ENCODE measurements at regions not wholly inside any gene's neighbourhood (a gene's known extent, or its start where the extent isn't known, plus 50 kb on each side); places are given as distances from the start of the nearest gene placed in this dataset.

- H3K4me3 ChIP-seq (ENCODE audit: low read depth, low read length, poor library complexity, severe bottlenecking) = no peak overlapping the region
- no peak overlapping the region for H3K27ac ChIP-seq (ENCODE audit: low read depth, low read length, poor library complexity, severe bottlenecking)
- no peaks in the 10 kb centered on the region for H3K27me3 ChIP-seq (replicated peaks; ENCODE audit: insufficient read depth, low read depth, low read length, poor library complexity)
- H3K9me3 ChIP-seq (ENCODE audit: low read depth, low read length, poor library complexity, severe bottlenecking) = no peaks in the 10 kb centered on the region
- no TSS peak for BruUV-seq (replicated peaks)
- intact Hi-C loops (cut with micrococcal nuclease; ENCODE audit: unreplicated experiment) = no loop called here
- CTCF ChIA-PET = no interaction called here
- no peak for DNase-seq (ENCODE audit: low spot score)
- no peaks in the 10 kb centered on the region for H3K4me1 ChIP-seq (ENCODE audit: insufficient read depth, low read length, poor library complexity, severe bottlenecking)
- H3K36me3 ChIP-seq (ENCODE audit: insufficient read depth, low read length, poor library complexity, severe bottlenecking) = no peaks in the 10 kb centered on the region
- no peak for TF ChIP-seq EZH2 (IDR thresholded peaks at IDR 0.05; ENCODE audit: borderline replicate concordance, low read depth, low read length, poor library complexity, severe bottlenecking)
- TF ChIP-seq, protein P1, sequence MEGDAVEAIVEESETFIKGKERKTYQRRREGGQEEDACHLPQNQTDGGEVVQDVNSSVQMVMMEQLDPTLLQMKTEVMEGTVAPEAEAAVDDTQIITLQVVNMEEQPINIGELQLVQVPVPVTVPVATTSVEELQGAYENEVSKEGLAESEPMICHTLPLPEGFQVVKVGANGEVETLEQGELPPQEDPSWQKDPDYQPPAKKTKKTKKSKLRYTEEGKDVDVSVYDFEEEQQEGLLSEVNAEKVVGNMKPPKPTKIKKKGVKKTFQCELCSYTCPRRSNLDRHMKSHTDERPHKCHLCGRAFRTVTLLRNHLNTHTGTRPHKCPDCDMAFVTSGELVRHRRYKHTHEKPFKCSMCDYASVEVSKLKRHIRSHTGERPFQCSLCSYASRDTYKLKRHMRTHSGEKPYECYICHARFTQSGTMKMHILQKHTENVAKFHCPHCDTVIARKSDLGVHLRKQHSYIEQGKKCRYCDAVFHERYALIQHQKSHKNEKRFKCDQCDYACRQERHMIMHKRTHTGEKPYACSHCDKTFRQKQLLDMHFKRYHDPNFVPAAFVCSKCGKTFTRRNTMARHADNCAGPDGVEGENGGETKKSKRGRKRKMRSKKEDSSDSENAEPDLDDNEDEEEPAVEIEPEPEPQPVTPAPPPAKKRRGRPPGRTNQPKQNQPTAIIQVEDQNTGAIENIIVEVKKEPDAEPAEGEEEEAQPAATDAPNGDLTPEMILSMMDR (conservative IDR thresholded peaks at IDR 0.05; ENCODE audit: low read depth, low read length) = no peak
- POLR2A ChIA-PET (ENCODE audit: low non-redundant PET) = no interaction called here
Measured at GRCh38 chr4:53777244-53777984, 186.1 kb upstream of the LNX1 start.

DNA sequence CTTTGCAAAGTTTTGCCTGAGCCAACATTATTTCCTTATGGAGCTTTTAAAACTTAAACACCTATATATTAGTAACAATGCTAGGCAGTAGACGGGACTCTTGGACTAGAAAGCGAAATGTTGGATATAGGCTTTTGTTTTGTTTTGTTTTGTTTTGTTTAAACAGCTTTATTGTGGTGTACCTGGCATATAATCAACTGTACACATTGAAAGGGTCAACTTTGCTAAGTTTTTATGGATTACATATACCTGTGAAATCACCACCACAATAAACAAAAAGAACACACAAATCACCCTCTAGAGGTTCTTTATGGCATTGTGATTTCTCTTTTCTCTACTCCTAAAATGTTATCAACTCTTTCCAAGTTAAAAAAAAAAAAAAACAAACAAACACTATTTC is 184.9 kb upstream of the LNX1 start:
- Histone ChIP-seq H3K4me1 (ENCODE audit: insufficient read depth, low read length, poor library complexity, severe bottlenecking) (no peaks in the 10 kb centered on the region), H3K36me3 (ENCODE audit: insufficient read depth, low read length, poor library complexity, severe bottlenecking) (no peaks in the 10 kb centered on the region), H3K27me3 (replicated peaks; ENCODE audit: insufficient read depth, low read depth, low read length, poor library complexity) (no peaks in the 10 kb centered on the region), H3K4me3 (ENCODE audit: low read depth, low read length, poor library complexity, severe bottlenecking) (no peak overlapping the region), H3K27ac (ENCODE audit: low read depth, low read length, poor library complexity, severe bottlenecking) (no peak overlapping the region), H3K9me3 (ENCODE audit: low read depth, low read length, poor library complexity, severe bottlenecking) (no peaks in the 10 kb centered on the region)
- intact Hi-C loops (cut with micrococcal nuclease; ENCODE audit: unreplicated experiment) = no loop called here
- no peak for DNase-seq (ENCODE audit: low spot score)
- BruUV-seq (replicated peaks) = no TSS peak
- CTCF ChIA-PET = no interaction called here
- TF ChIP-seq EZH2 (IDR thresholded peaks at IDR 0.05; ENCODE audit: borderline replicate concordance, low read depth, low read length, poor library complexity, severe bottlenecking) = no peak
- TF ChIP-seq, protein P1 (conservative IDR thresholded peaks at IDR 0.05; ENCODE audit: low read depth, low read length) = no peak
- POLR2A ChIA-PET (ENCODE audit: low non-redundant PET) = no interaction called here

DNA sequence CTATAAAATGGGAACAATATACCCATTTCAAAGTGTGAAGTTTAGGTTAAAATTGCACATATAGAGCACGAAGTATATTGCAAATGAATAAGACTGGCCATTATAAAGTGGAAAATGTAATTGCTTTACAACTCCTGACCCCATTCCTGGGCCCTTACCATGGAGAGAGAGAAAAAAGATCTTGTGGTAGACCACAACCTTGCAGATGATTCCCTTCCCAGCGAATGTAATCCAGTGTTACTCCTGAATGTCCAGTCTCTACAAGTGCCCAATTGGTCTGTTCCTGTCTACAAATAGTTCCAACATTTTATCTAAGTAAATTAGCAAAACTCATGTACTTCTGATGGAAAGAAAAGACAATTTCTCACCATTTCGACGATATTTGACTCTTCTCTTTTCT is 184.1 kb upstream of the LNX1 start:
- no peaks in the 10 kb centered on the region for H3K9me3 ChIP-seq (ENCODE audit: low read depth, low read length, poor library complexity, severe bottlenecking)
- ChIA-PET POLR2A (ENCODE audit: low non-redundant PET) (no interaction called here), CTCF (no interaction called here)
- no peak overlapping the region for H3K4me3 ChIP-seq (ENCODE audit: low read depth, low read length, poor library complexity, severe bottlenecking)
- H3K27ac ChIP-seq (ENCODE audit: low read depth, low read length, poor library complexity, severe bottlenecking) = no peak overlapping the region
- no TSS peak for BruUV-seq (replicated peaks)
- no peaks in the 10 kb centered on the region for H3K27me3 ChIP-seq (replicated peaks; ENCODE audit: insufficient read depth, low read depth, low read length, poor library complexity)
- intact Hi-C loops (cut with micrococcal nuclease; ENCODE audit: unreplicated experiment) = no loop called here
- no peak for DNase-seq (ENCODE audit: low spot score)
- TF ChIP-seq EZH2 (IDR thresholded peaks at IDR 0.05; ENCODE audit: borderline replicate concordance, low read depth, low read length, poor library complexity, severe bottlenecking) = no peak
- TF ChIP-seq, protein P1 (conservative IDR thresholded peaks at IDR 0.05; ENCODE audit: low read depth, low read length) = no peak
- no peaks in the 10 kb centered on the region for H3K36me3 ChIP-seq (ENCODE audit: insufficient read depth, low read length, poor library complexity, severe bottlenecking)
- H3K4me1 ChIP-seq (ENCODE audit: insufficient read depth, low read length, poor library complexity, severe bottlenecking) = no peaks in the 10 kb centered on the region
